Endothelial cell of umbilical vein (primary cell): ENCODE measurements at regions not wholly inside any gene's neighbourhood (a gene's known extent, or its start where the extent isn't known, plus 50 kb on each side); places are given as distances from the start of the nearest gene placed in this dataset.

ENCODE experiments used
- CTCF ChIP-seq, 2 donors: IDR thresholded peaks; 1 replicate in 1 of 2; 2 replicates in 1 of 2; pipeline ENCODE4 v1.5.1; 2011; ENCODE audit warnings: low read length in 2 of 2, mild to moderate bottlenecking in 2 of 2, moderate library complexity in 2 of 2, control low read depth in 1 of 2, inconsistent platforms in 1 of 2, low read depth in 1 of 2; ENCODE audit not compliant: insufficient read depth in 1 of 2; ENCODE audit errors: extremely low read depth in 1 of 2
- FOS ChIP-seq: IDR thresholded peaks from 2 replicates; pipeline ENCODE4 v1.6.1; 2011; ENCODE audit warnings: mild to moderate bottlenecking, low read length, moderate library complexity, borderline replicate concordance; ENCODE audit not compliant: insufficient read depth

- TF ChIP-seq CTCF (IDR thresholded peaks at IDR 0.05; ENCODE audit: extremely low read depth in 1 of 2, insufficient read depth in 1 of 2, low read depth in 1 of 2, low read length in 2 of 2) (no peak), FOS (no peak)
Measured at GRCh38 chr9:90061187-90061586, 456.4 kb downstream of the GADD45G start.
